Endodermal cell (in vitro differentiated cells): ENCODE measurements at regions not wholly inside any gene's neighbourhood (a gene's known extent, or its start where the extent isn't known, plus 50 kb on each side); places are given as distances from the start of the nearest gene placed in this dataset.

Experiments used
- DNase-seq: peaks from one replicate; pipeline ENCODE4 v3.0.0-alpha.2; 2017
- H3K27ac ChIP-seq: 2 replicates; pipeline ENCODE4 v1.5.1; 2013; ENCODE audit warnings: mild to moderate bottlenecking, low read depth, low read length, moderate library complexity
- H3K27me3 ChIP-seq: 2 replicates; pipeline ENCODE4 v1.6.1; 2013; ENCODE audit warnings: mild to moderate bottlenecking, low read length, moderate library complexity; ENCODE audit not compliant: insufficient read depth, control insufficient read depth, poor library complexity, severe bottlenecking
- H3K36me3 ChIP-seq: 2 replicates; pipeline ENCODE4 v1.7.0; 2013; ENCODE audit warnings: mild to moderate bottlenecking, low read length, moderate library complexity; ENCODE audit not compliant: control insufficient read depth, insufficient read depth
- H3K4me1 ChIP-seq: one replicate; pipeline ENCODE4 v1.7.0; 2013; ENCODE audit warnings: low read length; ENCODE audit not compliant: control insufficient read depth, insufficient read depth
- H3K4me3 ChIP-seq: 2 replicates; pipeline ENCODE4 v1.5.1; 2013; ENCODE audit warnings: mild to moderate bottlenecking, low read length, moderate library complexity
- H3K9ac ChIP-seq: 2 replicates; pipeline ENCODE4 v1.6.1; 2013; ENCODE audit warnings: mild to moderate bottlenecking, low read length, moderate library complexity; ENCODE audit not compliant: poor library complexity, severe bottlenecking; ENCODE audit errors: extremely low read depth
- H3K9me3 ChIP-seq: 2 replicates; pipeline ENCODE4 v1.6.1; 2013; ENCODE audit warnings: mild to moderate bottlenecking, low read length, moderate library complexity; ENCODE audit not compliant: control insufficient read depth
- H3K27ac Mint-ChIP-seq: 2 replicates; pipeline ENCODE4 v1.8.0; 2020; ENCODE audit warnings: mixed read lengths
- H3K27me3 Mint-ChIP-seq: 2 replicates; pipeline ENCODE4 v1.8.0; 2021; ENCODE audit warnings: mild to moderate bottlenecking, mixed read lengths; ENCODE audit not compliant: insufficient read depth
- H3K36me3 Mint-ChIP-seq: 2 replicates; pipeline ENCODE4 v1.8.0; 2020; ENCODE audit warnings: low read depth, mixed read lengths
- H3K4me1 Mint-ChIP-seq: 2 replicates; pipeline ENCODE4 v1.8.0; 2020; ENCODE audit warnings: mixed read lengths
- H3K4me3 Mint-ChIP-seq: 2 replicates; pipeline ENCODE4 v1.8.0; 2020; ENCODE audit warnings: mild to moderate bottlenecking, moderate library complexity, mixed read lengths
- H3K9me3 Mint-ChIP-seq: 2 replicates; pipeline ENCODE4 v1.8.0; 2020; ENCODE audit warnings: mild to moderate bottlenecking, mixed read lengths
- CTCF ChIP-seq: fragments of 200-600 bp; sonication (generic); conservative IDR thresholded peaks from 2 replicates; pipeline ENCODE4 v1.5.0; 2021; ENCODE audit warnings: antibody characterized with exemption, mild to moderate bottlenecking
- WGBS, 2 experiments: methylation state at CpG; one replicate each; pipeline versions ENCODE4 v1.1.5 to v1.1.7; 2013; ENCODE audit warnings: missing lambda C conversion rate in 2 of 2, mixed read lengths in 1 of 2; ENCODE audit not compliant: insufficient coverage in 1 of 2, insufficient read length in 1 of 2; 5-methylcytosine and 5-hydroxymethylcytosine counted together

- peaks cover 19% of the 10 kb centered on the region for H3K9me3 ChIP-seq
- peaks cover 8% of the 10 kb centered on the region for H3K9me3 Mint-ChIP-seq
- H3K36me3 ChIP-seq: no peaks in the 10 kb centered on the region
- no peak for DNase-seq
- no peak overlapping the region for H3K9ac ChIP-seq
- H3K4me1 ChIP-seq: no peaks in the 10 kb centered on the region
- no peaks in the 10 kb centered on the region for H3K36me3 Mint-ChIP-seq
- no peak overlapping the region for H3K27ac Mint-ChIP-seq
- no peaks in the 10 kb centered on the region for H3K27me3 Mint-ChIP-seq
- no peak overlapping the region for H3K4me3 Mint-ChIP-seq
- H3K27me3 ChIP-seq: no peaks in the 10 kb centered on the region
- H3K4me1 Mint-ChIP-seq: peaks cover 10% of the 10 kb centered on the region
- peak overlapping the region; percentile 30 for H3K4me3 ChIP-seq
- TF ChIP-seq CTCF: no peak
- H3K27ac ChIP-seq: no peak overlapping the region
Observed at GRCh38 chr7:106518239-106518638, 142.7 kb downstream of the CCDC71L start.

GRCh38 chr7:106517508-106517907, 143.4 kb downstream of the CCDC71L start:
- TF ChIP-seq CTCF: no peak
- Histone ChIP-seq H3K9ac (no peak overlapping the region), H3K36me3 (no peaks in the 10 kb centered on the region), H3K4me1 (no peaks in the 10 kb centered on the region), H3K27ac (no peak overlapping the region), H3K4me3 (peak overlapping the region; percentile 30), H3K27me3 (no peaks in the 10 kb centered on the region), H3K9me3 (peaks cover 19% of the 10 kb centered on the region)
- H3K9me3 Mint-ChIP-seq: peaks cover 8% of the 10 kb centered on the region
- H3K4me3 Mint-ChIP-seq: no peak overlapping the region
- 90 to 91% methylated on average over 2 to 4 of the region's 4 CpGs for WGBS, 2 experiments
- no peak for DNase-seq
- H3K27me3 Mint-ChIP-seq: no peaks in the 10 kb centered on the region
- no peak overlapping the region for H3K27ac Mint-ChIP-seq
- H3K4me1 Mint-ChIP-seq: peaks cover 10% of the 10 kb centered on the region
- H3K36me3 Mint-ChIP-seq: no peaks in the 10 kb centered on the region

GRCh38 chr7:106515321-106515720, 145.6 kb downstream of the CCDC71L start:
- Mint-ChIP-seq H3K4me3 (no peak overlapping the region), H3K9me3 (peaks cover 8% of the 10 kb centered on the region), H3K4me1 (peaks cover 10% of the 10 kb centered on the region), H3K36me3 (no peaks in the 10 kb centered on the region), H3K27ac (no peak overlapping the region), H3K27me3 (no peaks in the 10 kb centered on the region)
- H3K36me3 ChIP-seq: no peaks in the 10 kb centered on the region
- no peak overlapping the region for H3K4me3 ChIP-seq
- no peak overlapping the region for H3K9ac ChIP-seq
- H3K4me1 ChIP-seq: no peaks in the 10 kb centered on the region
- 60 to 94% methylated on average over 1 to 3 of the region's 3 CpGs for WGBS, 2 experiments
- DNase-seq: no peak
- H3K27ac ChIP-seq: no peak overlapping the region
- peaks cover 19% of the 10 kb centered on the region for H3K9me3 ChIP-seq
- no peaks in the 10 kb centered on the region for H3K27me3 ChIP-seq
- no peak for TF ChIP-seq CTCF
